H1 (cell line): ENCODE measurements at regions not wholly inside any gene's neighbourhood (a gene's known extent, or its start where the extent isn't known, plus 50 kb on each side); places are given as distances from the start of the nearest gene placed in this dataset.

Source experiments
- KDM1A ChIP-seq: fragments of 200-600, 300-600 bp; sonication (generic); IDR thresholded peaks from 2 replicates; pipeline ENCODE4 v1.7.1; 2016; ENCODE audit warnings: mild to moderate bottlenecking, low read length, borderline replicate concordance
- MAX ChIP-seq: IDR thresholded peaks from 2 replicates; pipeline ENCODE4 v1.6.1; 2012; ENCODE audit warnings: inconsistent platforms
- SP2 ChIP-seq: IDR thresholded peaks from 2 replicates; pipeline ENCODE4 v1.6.1; 2012; ENCODE audit warnings: mild to moderate bottlenecking, low read length, inconsistent platforms

DNA sequence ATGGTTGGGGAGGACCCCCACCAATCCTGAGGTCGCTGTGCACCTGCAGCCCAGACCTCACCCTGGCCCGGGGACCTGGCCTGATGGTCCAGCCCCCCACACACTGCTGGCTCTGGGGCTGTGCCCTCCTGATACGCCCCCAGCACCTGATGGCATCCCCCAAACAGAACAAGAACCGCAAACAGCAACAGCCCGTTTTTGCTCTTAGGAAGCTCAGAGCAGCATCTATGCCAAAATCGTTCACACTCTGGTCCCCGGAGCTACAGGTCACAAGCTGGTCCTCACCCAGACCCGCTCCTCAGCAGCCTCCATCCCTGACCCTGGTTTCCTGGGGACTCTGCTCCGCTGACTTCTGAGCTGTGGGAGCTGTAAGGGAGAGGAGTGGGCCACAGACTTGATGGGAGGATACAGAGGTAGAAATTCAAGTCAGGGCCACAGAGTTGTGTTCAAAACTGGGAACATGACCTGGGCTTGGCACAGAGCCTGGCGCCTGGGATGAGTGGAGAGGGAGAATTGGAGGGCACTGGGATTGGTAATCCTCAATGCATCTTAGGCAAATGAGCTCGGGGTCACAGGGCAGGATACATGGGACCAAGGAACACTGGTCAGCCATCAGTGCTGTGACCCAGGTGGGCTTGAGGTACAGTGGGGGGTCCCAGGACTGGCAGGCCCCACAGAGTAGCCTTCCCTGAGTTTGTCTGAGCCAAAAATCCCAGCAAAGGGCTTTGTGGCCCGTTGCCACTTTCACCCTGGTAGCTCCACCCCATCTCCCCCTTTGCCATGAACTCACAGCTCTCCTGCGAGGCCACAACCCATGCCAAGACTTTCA is 170.9 kb upstream of the RTL1 start:
- TF ChIP-seq SP2 = no peak
- no peak for TF ChIP-seq KDM1A
- TF ChIP-seq MAX = no peak
